SH-SY5Y (cell line): ENCODE measurements at regions not wholly inside any gene's neighbourhood (a gene's known extent, or its start where the extent isn't known, plus 50 kb on each side); places are given as distances from the start of the nearest gene placed in this dataset.

Source experiments
- GATA2 ChIP-seq: IDR thresholded peaks from 2 replicates; pipeline ENCODE4 v1.6.1; 2011; ENCODE audit warnings: mild to moderate bottlenecking, low read depth, low read length
- GATA3 ChIP-seq: IDR thresholded peaks from 2 replicates; pipeline ENCODE4 v1.6.1; 2011; ENCODE audit warnings: low read depth, mild to moderate bottlenecking, low read length, moderate library complexity

GRCh38 chr21:18499761-18500376 lies 96.3 kb upstream of the TMPRSS15 start:
- TF ChIP-seq GATA2 (no peak), GATA3 (no peak)
